Neural cell (in vitro differentiated cells): ENCODE measurements at regions not wholly inside any gene's neighbourhood (a gene's known extent, or its start where the extent isn't known, plus 50 kb on each side); places are given as distances from the start of the nearest gene placed in this dataset.
A peak's percentile ranks its signal among the peaks of the same experiment; 100 is the strongest.

Experiments used
- POLR2AphosphoS5 ChIP-seq: IDR thresholded peaks from 2 replicates; pipeline ENCODE4 v1.6.1; 2012
- TF ChIP-seq, protein P1 (sequence below): fragments of 450-650 bp; IDR thresholded peaks from 2 replicates; pipeline ENCODE4 v1.5.1; 2014; ENCODE audit warnings: antibody characterized with exemption, mild to moderate bottlenecking, moderate library complexity; ENCODE audit not compliant: poor library complexity, severe bottlenecking

GRCh38 chr2:142621287-142621686 lies 256.2 kb upstream of the KYNU start:
- TF ChIP-seq, protein P1, sequence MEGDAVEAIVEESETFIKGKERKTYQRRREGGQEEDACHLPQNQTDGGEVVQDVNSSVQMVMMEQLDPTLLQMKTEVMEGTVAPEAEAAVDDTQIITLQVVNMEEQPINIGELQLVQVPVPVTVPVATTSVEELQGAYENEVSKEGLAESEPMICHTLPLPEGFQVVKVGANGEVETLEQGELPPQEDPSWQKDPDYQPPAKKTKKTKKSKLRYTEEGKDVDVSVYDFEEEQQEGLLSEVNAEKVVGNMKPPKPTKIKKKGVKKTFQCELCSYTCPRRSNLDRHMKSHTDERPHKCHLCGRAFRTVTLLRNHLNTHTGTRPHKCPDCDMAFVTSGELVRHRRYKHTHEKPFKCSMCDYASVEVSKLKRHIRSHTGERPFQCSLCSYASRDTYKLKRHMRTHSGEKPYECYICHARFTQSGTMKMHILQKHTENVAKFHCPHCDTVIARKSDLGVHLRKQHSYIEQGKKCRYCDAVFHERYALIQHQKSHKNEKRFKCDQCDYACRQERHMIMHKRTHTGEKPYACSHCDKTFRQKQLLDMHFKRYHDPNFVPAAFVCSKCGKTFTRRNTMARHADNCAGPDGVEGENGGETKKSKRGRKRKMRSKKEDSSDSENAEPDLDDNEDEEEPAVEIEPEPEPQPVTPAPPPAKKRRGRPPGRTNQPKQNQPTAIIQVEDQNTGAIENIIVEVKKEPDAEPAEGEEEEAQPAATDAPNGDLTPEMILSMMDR: no peak
- TF ChIP-seq POLR2AphosphoS5: peak; percentile 56
